ENCODE measurements at regions not wholly inside any gene's neighbourhood (a gene's known extent, or its start where the extent isn't known, plus 50 kb on each side); places are given as distances from the start of the nearest gene placed in this dataset.

- Mint-ChIP-seq H3K9me3 (ENCODE audit: low read depth, unreplicated experiment) (no peaks in the 10 kb centered on the region), H3K27me3 (ENCODE audit: unreplicated experiment) (peaks cover 100% of the 10 kb centered on the region), H3K36me3 (ENCODE audit: insufficient read depth, unreplicated experiment) (no peaks in the 10 kb centered on the region), H3K27ac (ENCODE audit: unreplicated experiment) (no peak overlapping the region), H3K4me3 (ENCODE audit: low read depth, unreplicated experiment) (no peak overlapping the region), H3K4me1 (ENCODE audit: low read depth, unreplicated experiment) (no peaks in the 10 kb centered on the region)
- intact Hi-C loops (cut with micrococcal nuclease; ENCODE audit: unreplicated experiment) = no loop called here
- BruUV-seq (replicated peaks) = no TSS peak
- no peak for TF ChIP-seq CTCF (IDR thresholded peaks at IDR 0.05; ENCODE audit: unreplicated experiment)
- DNase-seq = no peak
- CTCF ChIA-PET = no interaction called here
Measured at GRCh38 chr10:59557642-59558041, 152.0 kb downstream of the SLC16A9 start.

GRCh38 chr10:59557052-59557451 is 152.6 kb downstream of the SLC16A9 start:
- Mint-ChIP-seq H3K36me3 (ENCODE audit: insufficient read depth, unreplicated experiment) (no peaks in the 10 kb centered on the region), H3K27ac (ENCODE audit: unreplicated experiment) (no peak overlapping the region), H3K4me1 (ENCODE audit: low read depth, unreplicated experiment) (no peaks in the 10 kb centered on the region), H3K9me3 (ENCODE audit: low read depth, unreplicated experiment) (no peaks in the 10 kb centered on the region), H3K27me3 (ENCODE audit: unreplicated experiment) (peaks cover 100% of the 10 kb centered on the region), H3K4me3 (ENCODE audit: low read depth, unreplicated experiment) (no peak overlapping the region)
- TF ChIP-seq CTCF (IDR thresholded peaks at IDR 0.05; ENCODE audit: unreplicated experiment) = no peak
- BruUV-seq (replicated peaks) = no TSS peak
- DNase-seq = no peak
- intact Hi-C loops (cut with micrococcal nuclease; ENCODE audit: unreplicated experiment) = no loop called here
- CTCF ChIA-PET = no interaction called here

- Mint-ChIP-seq H3K9me3 (ENCODE audit: low read depth, unreplicated experiment) (no peaks in the 10 kb centered on the region), H3K27me3 (ENCODE audit: unreplicated experiment) (peaks cover 76% of the 10 kb centered on the region), H3K27ac (ENCODE audit: unreplicated experiment) (no peak overlapping the region), H3K4me1 (ENCODE audit: low read depth, unreplicated experiment) (no peaks in the 10 kb centered on the region), H3K4me3 (ENCODE audit: low read depth, unreplicated experiment) (no peak overlapping the region), H3K36me3 (ENCODE audit: insufficient read depth, unreplicated experiment) (no peaks in the 10 kb centered on the region)
- DNase-seq = no peak
- CTCF ChIA-PET = no interaction called here
- no peak for TF ChIP-seq CTCF (IDR thresholded peaks at IDR 0.05; ENCODE audit: unreplicated experiment)
- no TSS peak for BruUV-seq (replicated peaks)
- intact Hi-C loops (cut with micrococcal nuclease; ENCODE audit: unreplicated experiment) = no loop called here
Measured at GRCh38 chr10:59553162-59553900, 156.3 kb downstream of the SLC16A9 start.

- H3K9me3 Mint-ChIP-seq (ENCODE audit: low read depth, unreplicated experiment) = no peaks in the 10 kb centered on the region
Measured at GRCh38 chr10:59550061-59550460, 159.6 kb downstream of the SLC16A9 start.

More at GRCh38 chr10:59550061-59550460, 159.6 kb downstream of the SLC16A9 start:
- Mint-ChIP-seq H3K4me1 (ENCODE audit: low read depth, unreplicated experiment) (no peaks in the 10 kb centered on the region), H3K4me3 (ENCODE audit: low read depth, unreplicated experiment) (no peak overlapping the region), H3K27ac (ENCODE audit: unreplicated experiment) (no peak overlapping the region), H3K36me3 (ENCODE audit: insufficient read depth, unreplicated experiment) (no peaks in the 10 kb centered on the region), H3K27me3 (ENCODE audit: unreplicated experiment) (peaks cover 63% of the 10 kb centered on the region)
- TF ChIP-seq CTCF (IDR thresholded peaks at IDR 0.05; ENCODE audit: unreplicated experiment) = no peak
- intact Hi-C loops (cut with micrococcal nuclease; ENCODE audit: unreplicated experiment) = no loop called here
- no peak for DNase-seq
- CTCF ChIA-PET = no interaction called here
- no TSS peak for BruUV-seq (replicated peaks)
